ENCODE measurements at regions not wholly inside any gene's neighbourhood (a gene's known extent, or its start where the extent isn't known, plus 50 kb on each side); places are given as distances from the start of the nearest gene placed in this dataset.

DNA sequence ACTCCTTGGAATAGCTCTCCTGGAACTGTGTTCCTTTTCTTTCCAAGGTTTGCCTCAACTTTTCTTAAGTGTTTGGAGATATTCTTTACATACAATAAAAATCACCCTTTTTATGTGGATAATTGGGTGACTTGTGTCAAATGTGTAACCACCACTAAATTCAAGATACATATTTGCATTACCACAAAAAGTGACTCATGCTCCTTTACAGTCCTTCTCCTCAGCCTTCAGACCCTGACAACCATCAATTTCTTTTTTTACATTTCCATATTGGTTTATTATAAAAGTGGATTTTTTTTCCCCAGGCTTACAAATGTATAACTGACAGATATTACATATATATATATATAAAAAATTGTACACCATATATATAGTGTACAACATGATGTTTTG, 372.0 kb upstream of the KCNN2 start:
- TF ChIP-seq CTCF (conservative IDR thresholded peaks at IDR 0.05; ENCODE audit: low read depth, low read length): no peak
- no peak for DNase-seq (ENCODE audit: low read depth)
- no peak overlapping the region for H3K4me3 ChIP-seq (ENCODE audit: low read length)

DNA sequence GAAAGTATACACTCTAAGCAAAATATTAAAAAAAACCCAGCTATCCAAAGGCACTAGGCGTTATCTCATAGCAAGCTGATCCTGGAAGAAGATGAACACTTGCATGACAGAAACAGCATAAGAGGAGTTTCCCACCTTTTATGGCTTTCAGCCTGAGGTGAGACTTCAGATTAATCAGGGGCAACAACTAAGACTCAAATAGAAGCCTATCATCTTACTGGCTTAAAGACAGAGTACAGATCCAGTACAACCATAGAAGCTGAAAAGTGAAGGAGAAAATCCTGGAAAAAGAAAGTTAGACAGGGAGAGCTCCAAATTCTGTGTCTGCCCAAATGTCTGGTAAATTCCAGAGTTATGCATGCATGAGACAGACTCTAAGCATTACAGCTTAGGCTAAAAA, 360.8 kb upstream of the KCNN2 start:
- TF ChIP-seq CTCF (conservative IDR thresholded peaks at IDR 0.05; ENCODE audit: low read depth, low read length): no peak
- H3K4me3 ChIP-seq (ENCODE audit: low read length): no peak overlapping the region
- no peak for DNase-seq (ENCODE audit: low read depth)

- DNase-seq (ENCODE audit: low read depth): no peak
- no peak overlapping the region for H3K4me3 ChIP-seq (ENCODE audit: low read length)
- no peak for TF ChIP-seq CTCF (conservative IDR thresholded peaks at IDR 0.05; ENCODE audit: low read depth, low read length)
Observed at GRCh38 chr5:114006582-114006981, 355.3 kb upstream of the KCNN2 start.

GRCh38 chr5:114007678-114008077, 354.2 kb upstream of the KCNN2 start:
- H3K4me3 ChIP-seq (ENCODE audit: low read length): no peak overlapping the region
- DNase-seq (ENCODE audit: low read depth): no peak
- no peak for TF ChIP-seq CTCF (conservative IDR thresholded peaks at IDR 0.05; ENCODE audit: low read depth, low read length)

- H3K4me3 ChIP-seq (ENCODE audit: low read length): no peak overlapping the region
- peak; percentile 1 for DNase-seq (ENCODE audit: low read depth)
- no peak for TF ChIP-seq CTCF (conservative IDR thresholded peaks at IDR 0.05; ENCODE audit: low read depth, low read length)
Observed at GRCh38 chr5:114010362-114010761, 351.5 kb upstream of the KCNN2 start.

- DNase-seq (ENCODE audit: low read depth): no peak
- no peak for TF ChIP-seq CTCF (conservative IDR thresholded peaks at IDR 0.05; ENCODE audit: low read depth, low read length)
- no peak overlapping the region for H3K4me3 ChIP-seq (ENCODE audit: low read length)
Observed at GRCh38 chr5:114018186-114018585, 343.7 kb upstream of the KCNN2 start.

DNA sequence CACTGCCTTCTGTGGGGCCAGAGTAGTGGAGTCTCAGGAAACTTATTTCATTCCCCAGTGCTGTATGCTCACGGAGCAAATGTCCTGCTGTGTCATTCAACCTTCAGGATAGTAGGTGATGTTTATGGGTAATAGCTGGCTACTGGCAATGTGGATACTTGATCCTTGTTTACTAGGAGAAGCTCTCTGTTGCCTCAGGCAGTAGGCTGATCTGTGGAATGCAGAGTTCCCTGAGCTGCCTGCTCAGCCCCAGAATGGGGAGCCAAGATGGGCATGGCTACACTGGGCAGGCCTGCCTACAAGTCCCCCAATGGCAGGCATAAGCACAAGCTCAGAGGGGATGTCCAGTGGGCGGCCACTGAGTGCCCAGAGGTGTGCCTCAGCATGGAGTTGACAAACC, 323.1 kb upstream of the KCNN2 start:
- H3K4me3 ChIP-seq (ENCODE audit: low read length): no peak overlapping the region
- TF ChIP-seq CTCF (conservative IDR thresholded peaks at IDR 0.05; ENCODE audit: low read depth, low read length): no peak
- no peak for DNase-seq (ENCODE audit: low read depth)
